Epithelial cell of proximal tubule (primary cell): ENCODE measurements at regions not wholly inside any gene's neighbourhood (a gene's known extent, or its start where the extent isn't known, plus 50 kb on each side); places are given as distances from the start of the nearest gene placed in this dataset.

Experiments used
- DNase-seq: peaks from one replicate; pipeline ENCODE4 v3.0.0-alpha.2; 2011; ENCODE audit warnings: low read depth
- H3K4me3 ChIP-seq: 2 replicates; pipeline ENCODE4 v1.5.1; 2011; ENCODE audit warnings: low read depth, mild to moderate bottlenecking, low read length
- CTCF ChIP-seq: conservative IDR thresholded peaks from 2 replicates; pipeline ENCODE4 v1.5.1; 2012; ENCODE audit warnings: low read depth, mild to moderate bottlenecking, low read length

- no peak for TF ChIP-seq CTCF
- no peak overlapping the region for H3K4me3 ChIP-seq
- DNase-seq, result no peak
These were observed 195.0 kb upstream of the TSHZ2 start for GRCh38 chr20:52777171-52777570.

GRCh38 chr20:52775786-52776185, 196.4 kb upstream of the TSHZ2 start:
- no peak for DNase-seq
- H3K4me3 ChIP-seq, result no peak overlapping the region
- no peak for TF ChIP-seq CTCF

- no peak overlapping the region for H3K4me3 ChIP-seq
- no peak for TF ChIP-seq CTCF
- DNase-seq, result no peak
These were observed 203.5 kb upstream of the TSHZ2 start for GRCh38 chr20:52768694-52769093.

GRCh38 chr20:52766645-52767435, 205.3 kb upstream of the TSHZ2 start:
- no peak for DNase-seq
- no peak for TF ChIP-seq CTCF
- no peak overlapping the region for H3K4me3 ChIP-seq

GRCh38 chr20:52763321-52763853, 208.8 kb upstream of the TSHZ2 start:
- DNase-seq, result no peak
- no peak for TF ChIP-seq CTCF
- H3K4me3 ChIP-seq, result no peak overlapping the region

GRCh38 chr20:52761867-52762266, 210.3 kb upstream of the TSHZ2 start:
- no peak for TF ChIP-seq CTCF
- DNase-seq, result no peak
- H3K4me3 ChIP-seq, result no peak overlapping the region

GRCh38 chr20:52760791-52761190, 211.4 kb upstream of the TSHZ2 start:
- H3K4me3 ChIP-seq, result no peak overlapping the region
- DNase-seq, result no peak
- TF ChIP-seq CTCF, result no peak
